GM10266 (cell line): ENCODE measurements at regions not wholly inside any gene's neighbourhood (a gene's known extent, or its start where the extent isn't known, plus 50 kb on each side); places are given as distances from the start of the nearest gene placed in this dataset.
"Not testable (repeated sequence)": the region's sequence is repeated elsewhere in the genome, so short reads cannot be mapped to it uniquely, and the experiment has no call there.

ENCODE experiments used
- DNase-seq: peaks from one replicate; pipeline ENCODE4 v3.0.0; 2012; ENCODE audit errors: extremely low spot score
- CTCF ChIP-seq: IDR thresholded peaks from 2 replicates; pipeline ENCODE4 v1.5.1; 2012; ENCODE audit warnings: mild to moderate bottlenecking, low read depth; ENCODE audit not compliant: control insufficient read depth, insufficient read depth; ENCODE audit errors: missing control alignments

- no peak for DNase-seq
- TF ChIP-seq CTCF: no peak
These were observed 271.4 kb upstream of the GRM3 start for GRCh38 chr7:86372262-86372661.

- TF ChIP-seq CTCF: no peak
These were observed 276.8 kb upstream of the GRM3 start for GRCh38 chr7:86366946-86367345.

GRCh38 chr7:86340407-86340806 lies 303.3 kb upstream of the GRM3 start:
- DNase-seq: not testable (repeated sequence)

More at GRCh38 chr7:86366946-86367345, 276.8 kb upstream of the GRM3 start:
- no peak for DNase-seq

- DNase-seq: no peak
- TF ChIP-seq CTCF: no peak
These were observed 304.7 kb upstream of the GRM3 start for GRCh38 chr7:86339051-86339450.

- DNase-seq: no peak
- TF ChIP-seq CTCF: no peak
These were observed 314.8 kb upstream of the GRM3 start for GRCh38 chr7:86328801-86329433.

GRCh38 chr7:86326847-86327246 lies 316.9 kb upstream of the GRM3 start:
- no peak for TF ChIP-seq CTCF
- DNase-seq: no peak

GRCh38 chr7:86320889-86321288 lies 322.8 kb upstream of the GRM3 start:
- no peak for DNase-seq
- no peak for TF ChIP-seq CTCF

- no peak for TF ChIP-seq CTCF
- no peak for DNase-seq
These were observed 323.4 kb upstream of the GRM3 start for GRCh38 chr7:86320341-86320740.
